Tibial nerve (tissue), 4 donors: ENCODE measurements at regions not wholly inside any gene's neighbourhood (a gene's known extent, or its start where the extent isn't known, plus 50 kb on each side); places are given as distances from the start of the nearest gene placed in this dataset.

ENCODE experiments used
- DNase-seq, 2 donors: peaks; one replicate each; pipeline ENCODE4 v3.0.0-alpha.2; 2019; ENCODE audit warnings: low spot score in 2 of 2
- H3K27ac ChIP-seq, 4 donors: fragments of 200-600 bp; sonication (generic) in 3 of 4; one replicate each; pipeline ENCODE4 v1.5.1; 2017 to 2019; ENCODE audit warnings: mild to moderate bottlenecking in 1 of 4
- H3K27me3 ChIP-seq, 2 donors: fragments of 200-600 bp; sonication (generic) in 1 of 2; one replicate each; pipeline versions ENCODE4 v1.5.1 to v1.6.0; 2017 to 2019
- H3K36me3 ChIP-seq, 3 donors: fragments of 200-600 bp; sonication (generic); one replicate each; pipeline ENCODE4 v1.5.1; 2018 to 2019
- H3K4me1 ChIP-seq, 4 donors: fragments of 200-600 bp; sonication (generic) in 3 of 4; one replicate each; pipeline ENCODE4 v1.5.1; 2017 to 2019
- H3K4me3 ChIP-seq, 4 donors: fragments of 200-600 bp; sonication (generic) in 3 of 4; one replicate each; pipeline ENCODE4 v1.5.1; 2017 to 2019; ENCODE audit warnings: mild to moderate bottlenecking in 1 of 4, moderate library complexity in 1 of 4
- H3K9me3 ChIP-seq, 4 donors: fragments of 200-600 bp; sonication (generic) in 3 of 4; one replicate each; pipeline ENCODE4 v1.5.1; 2017 to 2019
- CTCF ChIP-seq, 5 experiments: fragments of 200-600 bp in 3 of 5; fragments of 450-650 bp in 2 of 5; sonication (generic) in 3 of 5; IDR thresholded peaks; one replicate each; pipeline ENCODE4 v1.5.1; 2016 to 2019; ENCODE audit warnings: antibody characterized with exemption in 5 of 5, mild to moderate bottlenecking in 3 of 5, moderate library complexity in 2 of 5
- EP300 ChIP-seq, 2 donors: sonication (generic); formaldehyde crosslinking; IDR thresholded peaks; one replicate each; pipeline ENCODE4 v1.6.1; 2017; ENCODE audit warnings: antibody characterized with exemption in 2 of 2, mild to moderate bottlenecking in 1 of 2
- POLR2A ChIP-seq, 2 donors: fragments of 450-650 bp; IDR thresholded peaks; one replicate each; pipeline ENCODE4 v1.6.1; 2017; ENCODE audit warnings: antibody characterized with exemption in 2 of 2, mild to moderate bottlenecking in 2 of 2, moderate library complexity in 2 of 2
- WGBS, 2 donors: methylation state at CpG; one replicate each; pipeline ENCODE4 v1.1.5; 2018; 5-methylcytosine and 5-hydroxymethylcytosine counted together

GRCh38 chr9:27866741-27867140, 293.5 kb upstream of the C9orf72 start:
- WGBS, 2 donors: 92 to 97% methylated on average over 4 of the region's 4 CpGs
- TF ChIP-seq EP300 (IDR thresholded peaks at IDR 0.05) (no peak), CTCF (IDR thresholded peaks at IDR 0.05) (no peak), POLR2A (IDR thresholded peaks at IDR 0.05) (no peak)
- no peak for DNase-seq

GRCh38 chr9:27870404-27870803, 297.1 kb upstream of the C9orf72 start:
- Histone ChIP-seq H3K4me3 (no peak overlapping the region), H3K27ac (no peak overlapping the region), H3K27me3 (no peaks in the 10 kb centered on the region), H3K9me3 (no peaks in the 10 kb centered on the region), H3K4me1 (no peaks in the 10 kb centered on the region), H3K36me3 (no peaks in the 10 kb centered on the region)
- DNase-seq: no peak
- 75 to 82% methylated on average over 5 of the region's 5 CpGs for WGBS, 2 donors
- TF ChIP-seq POLR2A (IDR thresholded peaks at IDR 0.05) (no peak), CTCF (IDR thresholded peaks at IDR 0.05) (no peak), EP300 (IDR thresholded peaks at IDR 0.05) (no peak)

More at GRCh38 chr9:27866741-27867140, 293.5 kb upstream of the C9orf72 start:
- Histone ChIP-seq H3K36me3 (no peaks in the 10 kb centered on the region), H3K4me1 (no peaks in the 10 kb centered on the region), H3K27me3 (no peaks in the 10 kb centered on the region), H3K27ac (no peak overlapping the region), H3K9me3 (no peaks in the 10 kb centered on the region), H3K4me3 (no peak overlapping the region)

- no peak for DNase-seq
- H3K36me3 ChIP-seq: no peaks in the 10 kb centered on the region
- no peaks in the 10 kb centered on the region for H3K4me1 ChIP-seq
- TF ChIP-seq EP300 (IDR thresholded peaks at IDR 0.05) (no peak), CTCF (IDR thresholded peaks at IDR 0.05) (no peak), POLR2A (IDR thresholded peaks at IDR 0.05) (no peak)
- 36 to 45% methylated on average over 3 of the region's 3 CpGs for WGBS, 2 donors
- no peaks in the 10 kb centered on the region for H3K27me3 ChIP-seq
- H3K9me3 ChIP-seq: no peaks in the 10 kb centered on the region
- no peak overlapping the region for H3K27ac ChIP-seq
- no peak overlapping the region for H3K4me3 ChIP-seq
Measured at GRCh38 chr9:27880156-27880555, 306.9 kb upstream of the C9orf72 start.

GRCh38 chr9:27880635-27881034, 307.4 kb upstream of the C9orf72 start:
- H3K27ac ChIP-seq: no peak overlapping the region
- H3K27me3 ChIP-seq: no peaks in the 10 kb centered on the region
- no peaks in the 10 kb centered on the region for H3K4me1 ChIP-seq
- H3K9me3 ChIP-seq: no peaks in the 10 kb centered on the region
- no peak overlapping the region for H3K4me3 ChIP-seq
- DNase-seq: no peak
- no peaks in the 10 kb centered on the region for H3K36me3 ChIP-seq
- 72 to 96% methylated on average over 3 of the region's 3 CpGs for WGBS, 2 donors
- no peak for TF ChIP-seq POLR2A (IDR thresholded peaks at IDR 0.05)
- no peak for TF ChIP-seq CTCF (IDR thresholded peaks at IDR 0.05)
- no peak for TF ChIP-seq EP300 (IDR thresholded peaks at IDR 0.05)

- Histone ChIP-seq H3K9me3 (no peaks in the 10 kb centered on the region), H3K27ac (no peak overlapping the region), H3K27me3 (no peaks in the 10 kb centered on the region), H3K4me1 (no peaks in the 10 kb centered on the region), H3K4me3 (no peak overlapping the region), H3K36me3 (no peaks in the 10 kb centered on the region)
- WGBS, 2 donors: 86 to 90% methylated on average over 2 of the region's 2 CpGs
- TF ChIP-seq CTCF (IDR thresholded peaks at IDR 0.05) (peak in 2 of 5 experiments; percentile 16 to 27), EP300 (IDR thresholded peaks at IDR 0.05) (no peak), POLR2A (IDR thresholded peaks at IDR 0.05) (no peak)
- DNase-seq: no peak
Measured at GRCh38 chr9:27888661-27889295, 315.5 kb upstream of the C9orf72 start.
